HFFc6 (cell line): ENCODE measurements at regions not wholly inside any gene's neighbourhood (a gene's known extent, or its start where the extent isn't known, plus 50 kb on each side); places are given as distances from the start of the nearest gene placed in this dataset.
"Not testable (repeated sequence)": the region's sequence is repeated elsewhere in the genome, so short reads cannot be mapped to it uniquely, and the experiment has no call there.

ENCODE experiments used
- DNase-seq: peaks from one replicate; pipeline ENCODE4 v3.0.0-alpha.2; 2018
- H3K27ac Mint-ChIP-seq: 2 replicates; pipeline ENCODE4 v1.8.0; 2020; ENCODE audit warnings: mild to moderate bottlenecking, mixed read lengths
- H3K27me3 Mint-ChIP-seq: 2 replicates; pipeline ENCODE4 v1.8.0; 2021; ENCODE audit warnings: mild to moderate bottlenecking, moderate library complexity, mixed read lengths; ENCODE audit not compliant: insufficient read depth
- H3K36me3 Mint-ChIP-seq: 2 replicates; pipeline ENCODE4 v1.8.0; 2021; ENCODE audit warnings: low read depth, mixed read lengths
- H3K4me1 Mint-ChIP-seq: 2 replicates; pipeline ENCODE4 v1.8.0; 2020; ENCODE audit warnings: low read depth, mixed read lengths
- H3K4me3 Mint-ChIP-seq: 2 replicates; pipeline ENCODE4 v1.8.0; 2020; ENCODE audit warnings: mild to moderate bottlenecking, moderate library complexity, mixed read lengths
- H3K9me3 Mint-ChIP-seq: 2 replicates; pipeline ENCODE4 v1.8.0; 2020; ENCODE audit warnings: mild to moderate bottlenecking, mixed read lengths
- TF ChIP-seq, protein P1 (sequence below): fragments of 200-600 bp; sonication (generic); IDR thresholded peaks from 2 replicates; pipeline ENCODE4 v1.5.0; 2021; ENCODE audit warnings: antibody characterized with exemption, mild to moderate bottlenecking

DNA sequence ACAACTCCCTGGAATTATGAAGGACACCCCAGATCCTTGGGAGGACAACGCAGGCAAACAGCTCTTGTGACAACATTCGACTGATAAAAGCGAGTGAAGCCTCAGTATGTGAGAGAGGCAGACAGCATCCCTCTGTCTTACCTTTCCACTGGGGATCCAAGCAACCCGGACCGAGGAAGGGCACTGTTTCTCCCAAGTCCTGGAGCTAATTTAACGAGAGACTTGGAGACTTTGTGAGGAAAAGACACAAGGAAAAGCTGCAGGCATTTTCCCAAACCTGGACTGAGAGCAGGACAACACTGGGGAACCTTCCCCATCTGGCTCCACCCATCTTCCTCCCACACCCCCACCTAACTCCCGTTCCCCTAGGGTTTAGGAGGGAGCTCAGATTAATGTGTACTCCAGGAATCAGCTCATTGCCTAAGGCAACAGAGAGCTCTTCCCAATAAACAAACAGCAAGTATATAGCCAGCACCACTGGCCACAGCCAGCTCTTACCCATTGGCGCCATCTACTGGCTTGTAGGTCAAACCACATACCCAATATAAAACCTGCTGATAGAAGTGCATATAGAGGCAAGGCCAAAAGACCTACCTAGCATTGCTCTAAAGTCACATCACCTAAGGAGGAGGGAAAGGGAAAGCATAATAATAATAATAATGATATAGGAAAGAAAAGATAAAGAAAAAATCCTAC, 76.7 kb upstream of the NEK3 start:
- not testable (repeated sequence) for H3K27ac Mint-ChIP-seq, H3K27me3 Mint-ChIP-seq, H3K36me3 Mint-ChIP-seq, H3K9me3 Mint-ChIP-seq, H3K4me1 Mint-ChIP-seq
- TF ChIP-seq, protein P1, sequence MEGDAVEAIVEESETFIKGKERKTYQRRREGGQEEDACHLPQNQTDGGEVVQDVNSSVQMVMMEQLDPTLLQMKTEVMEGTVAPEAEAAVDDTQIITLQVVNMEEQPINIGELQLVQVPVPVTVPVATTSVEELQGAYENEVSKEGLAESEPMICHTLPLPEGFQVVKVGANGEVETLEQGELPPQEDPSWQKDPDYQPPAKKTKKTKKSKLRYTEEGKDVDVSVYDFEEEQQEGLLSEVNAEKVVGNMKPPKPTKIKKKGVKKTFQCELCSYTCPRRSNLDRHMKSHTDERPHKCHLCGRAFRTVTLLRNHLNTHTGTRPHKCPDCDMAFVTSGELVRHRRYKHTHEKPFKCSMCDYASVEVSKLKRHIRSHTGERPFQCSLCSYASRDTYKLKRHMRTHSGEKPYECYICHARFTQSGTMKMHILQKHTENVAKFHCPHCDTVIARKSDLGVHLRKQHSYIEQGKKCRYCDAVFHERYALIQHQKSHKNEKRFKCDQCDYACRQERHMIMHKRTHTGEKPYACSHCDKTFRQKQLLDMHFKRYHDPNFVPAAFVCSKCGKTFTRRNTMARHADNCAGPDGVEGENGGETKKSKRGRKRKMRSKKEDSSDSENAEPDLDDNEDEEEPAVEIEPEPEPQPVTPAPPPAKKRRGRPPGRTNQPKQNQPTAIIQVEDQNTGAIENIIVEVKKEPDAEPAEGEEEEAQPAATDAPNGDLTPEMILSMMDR: peak; percentile 84
- peak overlapping the region; percentile 32; the same call in 1 of the 2 replicates for H3K4me3 Mint-ChIP-seq
- DNase-seq: peak; percentile 86

DNA sequence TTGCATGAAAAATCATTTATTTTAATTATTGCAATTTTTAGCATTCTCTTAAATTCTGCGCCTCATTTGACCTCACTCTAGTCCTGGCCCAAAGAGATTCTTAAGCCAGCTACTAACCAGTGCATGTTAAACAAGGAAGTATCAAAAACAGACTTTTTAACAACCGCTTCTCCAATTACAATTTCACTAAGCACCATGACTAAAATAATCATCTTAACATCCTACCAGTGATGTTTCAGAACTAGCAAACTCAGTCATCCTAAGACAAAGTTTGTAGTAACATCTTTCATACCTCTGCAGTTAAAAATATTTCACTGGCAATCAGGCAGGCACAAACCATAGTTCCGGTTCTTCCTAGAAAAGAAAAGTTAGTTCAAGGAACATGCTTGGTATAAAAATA, 75.5 kb upstream of the NEK3 start:
- H3K27ac Mint-ChIP-seq, H3K9me3 Mint-ChIP-seq, H3K36me3 Mint-ChIP-seq, H3K4me1 Mint-ChIP-seq, DNase-seq, H3K27me3 Mint-ChIP-seq, H3K4me3 Mint-ChIP-seq: not testable (repeated sequence)

DNA sequence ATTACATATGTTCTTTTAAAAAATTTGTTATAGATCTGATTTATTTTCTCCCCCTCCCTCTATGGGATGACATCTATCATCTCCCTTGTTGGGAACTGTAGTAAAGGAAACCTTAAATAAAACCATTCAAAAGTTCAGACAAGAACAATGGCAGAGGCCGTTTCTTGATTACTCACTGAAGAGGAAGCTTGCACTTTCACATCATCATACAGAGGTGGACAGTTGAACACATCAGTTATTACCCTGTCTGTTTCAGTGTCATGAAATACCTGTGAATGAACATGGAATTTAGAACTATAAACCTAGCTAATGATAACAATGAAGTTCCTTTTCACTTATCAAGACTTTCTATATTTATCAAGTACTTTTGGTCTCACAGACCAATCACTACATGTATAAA, 63.7 kb upstream of the NEK3 start:
- not testable (repeated sequence) for H3K4me1 Mint-ChIP-seq, DNase-seq, H3K27me3 Mint-ChIP-seq, H3K36me3 Mint-ChIP-seq, H3K27ac Mint-ChIP-seq, H3K9me3 Mint-ChIP-seq, H3K4me3 Mint-ChIP-seq

DNA sequence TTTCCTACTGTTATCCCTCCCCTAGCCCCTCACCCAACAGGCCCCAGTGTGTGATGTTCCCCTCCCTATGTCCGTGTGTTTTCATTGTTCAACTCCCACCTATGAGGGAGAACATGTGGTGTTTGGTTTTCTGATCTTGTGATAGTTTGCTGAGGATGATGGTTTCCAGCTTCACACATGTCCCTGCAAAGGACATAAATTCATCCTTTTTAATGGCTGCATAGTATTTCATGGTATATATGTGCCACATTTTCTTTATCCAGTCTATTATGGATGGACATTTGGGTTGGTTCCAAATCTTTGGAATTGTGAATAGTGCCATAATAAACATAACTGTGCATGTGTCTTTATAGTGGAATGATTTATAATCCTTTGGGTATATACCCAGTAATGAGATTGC, 54.5 kb upstream of the NEK3 start:
- H3K9me3 Mint-ChIP-seq, H3K27ac Mint-ChIP-seq, DNase-seq, H3K4me1 Mint-ChIP-seq, H3K4me3 Mint-ChIP-seq, H3K36me3 Mint-ChIP-seq: not testable (repeated sequence)
- peaks cover 14% of the 10 kb centered on the region for H3K27me3 Mint-ChIP-seq

DNA sequence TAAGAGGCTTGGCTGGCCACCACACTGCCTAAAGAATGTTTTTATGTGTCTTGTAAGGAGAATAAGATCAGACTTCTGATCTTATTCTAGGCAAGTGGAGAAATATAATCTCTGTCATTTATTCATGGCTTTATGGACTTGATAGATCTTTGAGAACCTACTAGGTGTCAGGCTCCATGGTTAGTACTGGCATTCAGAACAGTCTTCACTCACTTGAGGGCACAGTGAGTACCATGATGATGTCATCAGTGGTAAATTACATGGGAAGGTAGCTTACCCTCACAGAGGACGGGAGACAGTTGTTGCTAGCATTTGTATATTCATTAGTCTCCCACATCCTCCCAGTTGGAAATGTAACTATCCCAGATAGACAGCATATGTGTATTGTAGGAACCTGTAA, 53.5 kb upstream of the NEK3 start:
- not testable (repeated sequence) for H3K36me3 Mint-ChIP-seq, H3K4me1 Mint-ChIP-seq, H3K9me3 Mint-ChIP-seq, H3K4me3 Mint-ChIP-seq, H3K27ac Mint-ChIP-seq, DNase-seq
- peaks cover 19% of the 10 kb centered on the region for H3K27me3 Mint-ChIP-seq

DNA sequence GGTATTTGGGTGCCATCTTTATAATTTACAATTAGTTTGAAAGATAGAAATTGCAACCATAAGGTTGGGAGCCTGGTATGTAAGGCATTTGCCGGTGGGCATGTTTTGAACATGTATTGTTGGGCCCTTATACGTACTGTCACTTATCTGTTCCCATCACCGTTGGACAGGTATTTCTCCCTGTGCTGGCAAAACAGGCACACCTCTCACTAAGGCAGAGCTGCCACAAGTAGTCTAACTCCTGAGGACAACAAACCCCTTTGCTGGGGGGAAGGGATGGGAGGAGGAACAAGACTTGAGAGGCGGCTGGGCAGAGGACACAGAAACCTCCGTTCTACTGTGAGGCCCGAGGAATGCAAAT, 52.0 kb upstream of the NEK3 start:
- not testable (repeated sequence) for H3K36me3 Mint-ChIP-seq, H3K4me1 Mint-ChIP-seq, DNase-seq, H3K27ac Mint-ChIP-seq, H3K9me3 Mint-ChIP-seq, H3K4me3 Mint-ChIP-seq
- peaks cover 18% of the 10 kb centered on the region for H3K27me3 Mint-ChIP-seq

DNA sequence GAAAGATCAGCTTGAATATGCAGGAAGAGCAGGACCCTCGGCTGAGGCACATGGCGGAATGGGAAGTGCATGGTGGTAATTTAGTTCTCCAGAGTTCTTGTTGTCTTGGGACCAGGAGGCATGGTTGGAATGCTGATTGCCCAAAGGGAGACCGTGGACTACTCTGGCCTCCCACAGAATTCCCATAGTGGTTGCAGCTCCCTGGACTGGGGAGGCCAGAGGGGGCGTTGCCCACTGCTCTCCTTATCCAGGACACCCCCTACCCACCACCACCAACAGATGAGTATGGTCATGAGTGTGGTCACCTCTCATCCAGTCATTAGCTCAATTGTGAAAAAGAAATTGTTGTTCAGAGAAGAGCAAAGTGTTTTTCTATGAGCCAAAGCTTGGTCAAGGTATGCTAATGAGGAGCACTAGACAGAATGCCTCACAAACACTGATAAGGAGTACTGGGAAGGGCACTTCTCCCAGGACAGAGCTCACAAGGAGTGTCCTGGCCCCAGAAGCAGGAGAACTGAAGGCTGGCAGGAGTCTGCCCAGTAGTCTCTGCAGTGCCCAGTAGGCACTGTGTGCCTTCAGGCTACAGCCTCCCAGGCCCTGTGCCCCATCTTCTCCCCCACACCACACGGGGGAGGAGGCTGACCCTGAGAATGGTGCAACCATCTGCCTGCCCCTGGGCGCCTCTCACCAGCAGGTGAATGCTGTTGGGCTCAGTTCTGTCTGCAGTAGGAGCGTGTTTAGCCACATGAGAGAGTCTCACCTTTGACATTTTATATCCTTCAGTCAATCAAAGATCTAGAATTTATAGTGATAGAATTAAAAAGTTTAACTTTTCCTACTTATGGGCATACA, 51.4 kb upstream of the NEK3 start:
- H3K4me1 Mint-ChIP-seq, H3K36me3 Mint-ChIP-seq, H3K27ac Mint-ChIP-seq, H3K4me3 Mint-ChIP-seq, DNase-seq, H3K9me3 Mint-ChIP-seq: not testable (repeated sequence)
- peaks cover 17% of the 10 kb centered on the region for H3K27me3 Mint-ChIP-seq
